Right renal cortex interstitium (tissue), 3 donors: ENCODE measurements at regions not wholly inside any gene's neighbourhood (a gene's known extent, or its start where the extent isn't known, plus 50 kb on each side); places are given as distances from the start of the nearest gene placed in this dataset.

Experiments used
- DNase-seq, 3 donors: peaks; one replicate each; pipeline ENCODE4 v3.0.0-alpha.2; 2013; ENCODE audit warnings: low read depth in 3 of 3, low spot score in 2 of 3

- no peak for DNase-seq
Measured at GRCh38 chr17:65446838-65447526, 114.5 kb downstream of the AXIN2 start.

GRCh38 chr17:65446043-65446442 lies 115.4 kb downstream of the AXIN2 start:
- DNase-seq, result no peak

- no peak for DNase-seq
Measured at GRCh38 chr17:65444049-65444448, 117.4 kb downstream of the AXIN2 start.

- DNase-seq, result no peak
Measured at GRCh38 chr17:65442691-65443090, 118.8 kb downstream of the AXIN2 start.

GRCh38 chr17:65442250-65442649 lies 119.2 kb downstream of the AXIN2 start:
- no peak for DNase-seq

- no peak for DNase-seq
Measured at GRCh38 chr17:65441053-65441605, 120.3 kb downstream of the AXIN2 start.

- DNase-seq, result no peak
Measured at GRCh38 chr17:65438708-65439294, 122.6 kb downstream of the AXIN2 start.

- no peak for DNase-seq
Measured at GRCh38 chr17:65438173-65438572, 123.3 kb downstream of the AXIN2 start.

- no peak for DNase-seq
Measured at GRCh38 chr17:65436871-65437270, 124.6 kb downstream of the AXIN2 start.

- DNase-seq, result no peak
Measured at GRCh38 chr17:65434878-65435277, 126.6 kb downstream of the AXIN2 start.

GRCh38 chr17:65434251-65434650 lies 127.2 kb downstream of the AXIN2 start:
- no peak for DNase-seq

- DNase-seq, result no peak
Measured at GRCh38 chr17:65433592-65433991, 127.9 kb downstream of the AXIN2 start.

GRCh38 chr17:65433157-65433556 lies 128.3 kb downstream of the AXIN2 start:
- DNase-seq, result no peak

- DNase-seq, result no peak
Measured at GRCh38 chr17:65431116-65431515, 130.3 kb downstream of the AXIN2 start.

GRCh38 chr17:65430209-65430833 lies 131.1 kb downstream of the AXIN2 start:
- no peak for DNase-seq

- no peak for DNase-seq
Measured at GRCh38 chr17:65423346-65424140, 137.9 kb downstream of the AXIN2 start.

GRCh38 chr17:65418622-65419021 lies 142.8 kb downstream of the AXIN2 start:
- DNase-seq, result no peak

GRCh38 chr17:65417406-65418221 lies 143.8 kb downstream of the AXIN2 start:
- DNase-seq, result no peak

- no peak for DNase-seq
Measured at GRCh38 chr17:65415991-65416390, 145.5 kb downstream of the AXIN2 start.

- DNase-seq, result no peak
Measured at GRCh38 chr17:65413390-65413789, 148.1 kb downstream of the AXIN2 start.
